ENCODE measurements at regions not wholly inside any gene's neighbourhood (a gene's known extent, or its start where the extent isn't known, plus 50 kb on each side); places are given as distances from the start of the nearest gene placed in this dataset.

GRCh38 chr7:28346676-28347363 is 65.5 kb upstream of the CREB5 start:
- TF ChIP-seq CTCF (IDR thresholded peaks at IDR 0.05) (no peak), POLR2A (IDR thresholded peaks at IDR 0.05) (no peak)
